Glomerular endothelial cell (primary cell): ENCODE measurements at regions not wholly inside any gene's neighbourhood (a gene's known extent, or its start where the extent isn't known, plus 50 kb on each side); places are given as distances from the start of the nearest gene placed in this dataset.
A peak's percentile ranks its signal among the peaks of the same experiment; 100 is the strongest.
"Not testable (repeated sequence)": the region's sequence is repeated elsewhere in the genome, so short reads cannot be mapped to it uniquely, and the experiment has no call there.

ENCODE experiments used
- DNase-seq: peaks from one replicate; pipeline ENCODE4 v3.0.0-alpha.2; 2011; ENCODE audit warnings: low read depth, low spot score; ENCODE audit errors: extremely low read depth

DNA sequence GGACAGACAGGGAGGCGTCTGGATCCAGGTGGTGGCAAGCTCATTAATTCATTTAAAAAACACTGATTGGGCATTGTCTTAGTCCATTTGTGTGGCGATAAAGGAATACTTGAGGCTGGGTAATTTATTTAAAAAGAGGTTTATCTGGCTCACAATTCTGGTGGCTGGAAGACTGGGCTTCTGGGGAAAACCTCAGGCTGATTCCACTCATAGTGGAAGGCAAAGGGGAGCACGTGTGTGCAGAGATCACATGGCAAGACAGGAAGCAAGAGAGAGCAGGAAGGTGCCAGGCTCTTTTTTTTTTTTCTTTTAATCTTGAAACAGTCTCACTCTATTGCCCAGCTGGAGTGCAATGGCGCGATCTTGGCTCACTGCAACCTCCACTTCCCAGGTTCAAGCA, 100.2 kb upstream of the METTL14 start:
- no peak for DNase-seq

- no peak for DNase-seq
These were observed 98.8 kb upstream of the METTL14 start for GRCh38 chr4:118586357-118586790.

DNA sequence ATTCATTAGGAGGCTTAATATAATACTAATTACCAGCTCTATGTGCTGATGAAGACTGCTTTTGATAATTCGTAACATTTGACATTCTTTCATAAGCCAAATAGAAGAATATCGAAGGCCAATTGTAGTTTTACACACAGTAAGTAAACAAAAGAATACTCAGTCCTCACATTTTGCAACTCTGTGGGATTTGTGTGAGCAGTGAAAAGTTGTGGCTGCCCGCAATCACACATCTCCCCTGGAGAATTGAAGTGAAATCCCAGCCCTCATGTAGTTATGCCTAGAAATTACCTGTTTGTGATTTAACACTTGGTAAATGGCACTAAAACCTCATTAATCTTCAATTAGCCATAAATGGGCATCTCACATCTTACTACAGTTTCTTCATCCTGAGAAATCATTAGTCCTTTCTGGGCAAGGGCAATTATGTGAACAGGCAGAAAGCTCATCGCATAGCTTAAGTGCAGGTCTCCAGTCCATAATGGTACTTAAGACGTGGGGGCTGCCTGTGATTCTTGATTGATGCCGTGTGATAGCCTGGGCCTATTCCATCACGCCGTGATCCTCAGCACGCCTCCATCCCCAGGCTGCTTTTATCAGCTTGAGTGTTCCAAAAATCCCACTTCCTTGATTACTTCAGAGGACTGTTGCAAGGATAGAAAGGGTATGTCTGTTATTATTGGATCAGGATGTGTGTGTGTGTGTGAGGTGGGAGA, 97.9 kb upstream of the METTL14 start:
- no peak for DNase-seq

- no peak for DNase-seq
These were observed 97.2 kb upstream of the METTL14 start for GRCh38 chr4:118587946-118588345.

GRCh38 chr4:118589471-118590055, 95.6 kb upstream of the METTL14 start:
- DNase-seq = no peak

DNA sequence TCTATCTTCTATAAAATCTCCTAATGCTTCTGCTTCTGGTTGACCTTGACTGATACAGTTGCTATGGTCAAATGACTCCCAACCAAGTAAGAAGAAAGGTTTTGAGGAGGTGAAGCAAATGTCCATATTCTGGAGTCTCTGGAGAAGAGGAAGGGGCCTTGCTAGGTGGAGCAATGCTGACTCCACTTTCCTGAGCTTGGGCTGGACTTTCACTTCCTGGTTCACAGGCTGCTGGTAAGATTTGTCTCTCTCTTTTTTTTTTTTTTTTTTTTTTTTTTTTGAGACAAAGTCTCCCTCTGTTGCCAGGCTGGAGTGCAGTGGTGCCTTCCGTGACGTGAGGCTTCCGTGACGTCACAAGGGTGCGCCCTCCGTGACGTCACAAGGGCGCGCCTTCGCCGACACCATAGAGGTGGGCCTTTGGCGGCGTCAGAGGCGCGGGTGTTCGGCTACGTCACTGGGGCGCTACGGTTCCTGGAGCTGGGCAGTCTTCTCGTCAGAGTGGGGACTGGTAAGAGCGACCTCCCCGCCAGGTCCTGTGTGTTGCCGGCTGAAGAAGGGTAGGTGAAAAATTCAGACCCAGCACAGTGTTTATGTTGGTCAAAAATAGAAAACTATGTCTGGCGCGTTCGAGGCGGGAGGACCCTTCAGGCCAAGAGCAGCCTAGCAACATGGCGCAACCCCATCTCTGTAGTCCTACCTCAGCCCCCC, 93.7 kb upstream of the METTL14 start:
- DNase-seq = peak; percentile 48

- DNase-seq = not testable (repeated sequence)
These were observed 92.9 kb upstream of the METTL14 start for GRCh38 chr4:118592289-118592688.

GRCh38 chr4:118595883-118596282, 89.3 kb upstream of the METTL14 start:
- DNase-seq = not testable (repeated sequence)

- DNase-seq = not testable (repeated sequence)
These were observed 60.1 kb upstream of the METTL14 start for GRCh38 chr4:118625097-118625496.

DNA sequence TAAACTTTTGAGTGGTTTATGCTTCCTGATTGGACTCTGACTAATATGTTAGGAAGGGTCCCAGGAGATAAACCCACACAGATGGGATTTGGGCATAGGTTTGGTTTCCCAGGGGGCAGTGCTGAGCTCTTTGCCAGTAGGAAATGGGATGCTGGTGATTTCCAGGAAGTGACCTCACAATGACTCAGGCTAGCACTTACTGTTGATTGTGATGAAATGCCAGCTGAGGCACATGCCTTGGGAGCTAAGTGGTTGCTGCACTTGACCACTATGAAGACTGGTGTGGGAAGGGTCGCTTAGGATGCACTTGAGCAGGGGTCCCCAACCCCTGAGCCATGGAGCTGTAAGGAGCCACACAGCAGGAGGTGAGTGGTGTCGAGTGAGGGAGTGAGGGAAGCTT, 55.5 kb upstream of the METTL14 start:
- DNase-seq = peak; percentile 18

DNA sequence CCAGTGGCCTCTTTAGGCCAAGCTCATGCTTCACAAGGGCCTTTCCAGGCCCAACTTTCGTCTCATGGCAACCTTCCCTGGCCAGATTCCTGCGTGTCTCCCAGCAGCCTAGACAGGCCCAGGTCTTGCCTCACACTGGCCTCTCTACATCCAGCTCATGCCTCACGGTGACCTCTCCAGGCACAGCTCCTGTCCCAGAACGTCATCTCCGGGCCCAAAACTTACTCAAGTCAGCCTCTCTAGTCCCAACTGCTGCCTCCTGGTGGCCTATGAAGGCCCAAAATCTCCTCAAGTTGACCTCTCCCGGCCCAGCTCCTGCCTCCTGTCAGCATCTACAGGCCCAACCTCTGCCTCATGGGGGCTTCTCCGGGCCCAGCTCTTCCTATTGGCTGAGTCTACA, 54.3 kb upstream of the METTL14 start:
- not testable (repeated sequence) for DNase-seq

GRCh38 chr4:118631321-118632050, 53.7 kb upstream of the METTL14 start:
- DNase-seq = not testable (repeated sequence)

GRCh38 chr4:118633476-118633875, 51.7 kb upstream of the METTL14 start:
- not testable (repeated sequence) for DNase-seq

DNA sequence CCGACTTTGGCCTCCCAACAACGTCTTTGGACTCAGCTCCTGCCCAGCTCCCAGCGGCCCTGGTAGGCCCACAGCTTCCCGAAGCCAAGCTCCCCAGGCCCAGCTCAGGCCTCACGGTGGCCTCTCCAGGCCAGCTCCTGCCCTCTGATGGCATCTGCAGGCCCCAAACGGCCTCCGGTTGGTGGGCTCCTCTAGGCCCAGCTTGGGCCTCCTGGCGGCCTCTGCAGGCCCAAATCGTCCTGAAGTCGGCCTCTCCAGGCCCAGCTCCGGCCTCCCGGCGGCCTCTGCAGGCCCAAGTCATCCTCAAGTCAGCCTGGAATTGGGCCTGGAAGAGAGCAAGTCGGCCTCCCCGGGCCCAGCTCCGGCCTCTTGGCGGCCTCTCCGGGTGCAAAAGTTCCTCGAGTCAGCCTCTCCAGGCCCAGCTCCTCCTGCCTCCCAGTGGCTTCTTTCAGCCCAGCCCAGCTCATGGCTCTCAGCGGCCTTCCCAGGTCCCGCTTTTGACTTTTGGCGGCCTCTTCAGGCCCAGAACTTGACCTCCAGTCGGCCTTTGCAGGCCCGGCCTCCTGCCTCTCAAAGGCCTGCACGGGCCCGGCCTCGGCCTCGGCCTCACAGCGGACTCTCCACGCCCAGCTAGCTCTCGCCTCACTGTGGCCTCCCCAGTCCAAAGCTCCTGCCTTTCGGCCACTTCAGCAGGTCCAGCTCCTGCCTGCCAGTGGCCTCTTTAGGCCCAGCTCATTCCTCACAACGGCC, 50.9 kb upstream of the METTL14 start:
- not testable (repeated sequence) for DNase-seq
